Thoracic aorta (tissue), 2 donors: ENCODE measurements at regions not wholly inside any gene's neighbourhood (a gene's known extent, or its start where the extent isn't known, plus 50 kb on each side); places are given as distances from the start of the nearest gene placed in this dataset.

ENCODE experiments used
- ATAC-seq: fragments of 150-250 bp; one replicate; pipeline ENCODE4 v1.8.0; 2017; ENCODE audit warnings: low read depth; ENCODE audit not compliant: insufficient number of reproducible peaks, low FRiP score
- DNase-seq: peaks from one replicate; pipeline ENCODE4 v3.0.0-alpha.2; 2020; ENCODE audit warnings: low spot score
- H3K27ac ChIP-seq, 2 donors: fragments of 200-600 bp; sonication (generic); 1 replicate in 1 of 2; 2 replicates in 1 of 2; pipeline ENCODE4 v1.5.1; 2016; ENCODE audit warnings: mild to moderate bottlenecking in 2 of 2, moderate library complexity in 2 of 2
- H3K27me3 ChIP-seq: fragments of 200-600 bp; sonication (generic); replicated peaks from 2 replicates; pipeline ENCODE4 v1.6.0; 2016; ENCODE audit warnings: mild to moderate bottlenecking; ENCODE audit not compliant: insufficient read depth
- H3K36me3 ChIP-seq: fragments of 200-600 bp; sonication (generic); one replicate; pipeline ENCODE4 v1.5.1; 2016
- H3K4me1 ChIP-seq, 2 donors: fragments of 200-600 bp; sonication (generic); 1 replicate in 1 of 2; 2 replicates in 1 of 2; pipeline versions ENCODE4 v1.5.1 to v1.6.0; 2016; ENCODE audit warnings: low read depth in 2 of 2, mild to moderate bottlenecking in 1 of 2; ENCODE audit not compliant: control insufficient read depth in 1 of 2
- H3K4me3 ChIP-seq: fragments of 200-600 bp; sonication (generic); 2 replicates; pipeline ENCODE4 v1.5.1; 2016; ENCODE audit warnings: mild to moderate bottlenecking
- H3K9me3 ChIP-seq: fragments of 200-600 bp; sonication (generic); 2 replicates; pipeline ENCODE4 v1.5.1; 2016
- CTCF ChIP-seq: fragments of 200-600 bp; sonication (generic); IDR thresholded peaks from one replicate; pipeline ENCODE4 v1.5.1; 2019; ENCODE audit warnings: antibody characterized with exemption

GRCh38 chr17:21540502-21540901 lies 151.8 kb upstream of the KCNJ18 start:
- H3K4me3 ChIP-seq = no peak overlapping the region
- H3K36me3 ChIP-seq = no peaks in the 10 kb centered on the region
- DNase-seq = no peak
- ATAC-seq = no peak
- no peaks in the 10 kb centered on the region for H3K27me3 ChIP-seq
- no peak for TF ChIP-seq CTCF
- no peak overlapping the region for H3K27ac ChIP-seq
- H3K9me3 ChIP-seq = peaks cover 9% of the 10 kb centered on the region
- H3K4me1 ChIP-seq = peaks cover 0 to 3% of the 10 kb centered on the region in 2 donors

- Histone ChIP-seq H3K4me3 (no peak overlapping the region), H3K9me3 (peaks cover 6% of the 10 kb centered on the region), H3K36me3 (no peaks in the 10 kb centered on the region), H3K4me1 (peaks cover 0 to 3% of the 10 kb centered on the region in 2 donors), H3K27me3 (no peaks in the 10 kb centered on the region), H3K27ac (no peak overlapping the region)
- no peak for TF ChIP-seq CTCF
- no peak for DNase-seq
- no peak for ATAC-seq
These were observed 150.3 kb upstream of the KCNJ18 start for GRCh38 chr17:21542070-21542469.

- H3K4me1 ChIP-seq = peaks cover 0 to 3% of the 10 kb centered on the region in 2 donors
- no peaks in the 10 kb centered on the region for H3K36me3 ChIP-seq
- no peak overlapping the region for H3K4me3 ChIP-seq
- H3K27me3 ChIP-seq = no peaks in the 10 kb centered on the region
- no peaks in the 10 kb centered on the region for H3K9me3 ChIP-seq
- no peak for ATAC-seq
- no peak for TF ChIP-seq CTCF
- no peak overlapping the region for H3K27ac ChIP-seq
- DNase-seq = no peak
These were observed 149.3 kb upstream of the KCNJ18 start for GRCh38 chr17:21542991-21543390.

- no peaks in the 10 kb centered on the region for H3K36me3 ChIP-seq
- H3K9me3 ChIP-seq = no peaks in the 10 kb centered on the region
- no peak overlapping the region for H3K4me3 ChIP-seq
- no peak overlapping the region for H3K27ac ChIP-seq
- DNase-seq (no peak), ATAC-seq (no peak)
- TF ChIP-seq CTCF = no peak
- no peaks in the 10 kb centered on the region for H3K27me3 ChIP-seq
- peaks cover 11 to 12% of the 10 kb centered on the region in 2 donors for H3K4me1 ChIP-seq
These were observed 147.3 kb upstream of the KCNJ18 start for GRCh38 chr17:21545064-21545463.

GRCh38 chr17:21548236-21548635 lies 144.1 kb upstream of the KCNJ18 start:
- DNase-seq = no peak
- H3K4me3 ChIP-seq = no peak overlapping the region
- no peaks in the 10 kb centered on the region for H3K36me3 ChIP-seq
- H3K9me3 ChIP-seq = no peaks in the 10 kb centered on the region
- H3K27ac ChIP-seq = no peak overlapping the region
- no peak for ATAC-seq
- no peaks in the 10 kb centered on the region for H3K27me3 ChIP-seq
- TF ChIP-seq CTCF = no peak
- peaks cover 16 to 20% of the 10 kb centered on the region in 2 donors for H3K4me1 ChIP-seq
